A549 (cell line): ENCODE measurements at regions not wholly inside any gene's neighbourhood (a gene's known extent, or its start where the extent isn't known, plus 50 kb on each side); places are given as distances from the start of the nearest gene placed in this dataset.

ENCODE experiments used
- BCL3 ChIP-seq: fragments of >200 bp; sonication (Bioruptor Twin); formaldehyde crosslinking; IDR thresholded peaks from 3 replicates; pipeline ENCODE4 v1.6.1; 2016
- BHLHE40 ChIP-seq: IDR thresholded peaks from 2 replicates; pipeline ENCODE4 v1.6.1; 2012; ENCODE audit warnings: low read depth, low read length, inconsistent platforms
- CEBPB ChIP-seq, 2 experiments: fragments of >200 bp in 1 of 2; sonication (Bioruptor Twin) in 1 of 2; formaldehyde crosslinking in 1 of 2; IDR thresholded peaks; 2 replicates each; pipeline ENCODE4 v1.6.1; 2012 to 2016
- CTCF ChIP-seq: fragments of >200 bp; sonication (Bioruptor Twin); formaldehyde crosslinking; IDR thresholded peaks from 3 replicates; pipeline ENCODE4 v1.5.1; 2016
- ELK1 ChIP-seq: fragments of 150-350 bp; IDR thresholded peaks from 2 replicates; pipeline ENCODE4 v1.6.1; 2014; ENCODE audit warnings: low read depth, mild to moderate bottlenecking, low read length
- EP300 ChIP-seq, 2 experiments: fragments of >200 bp; sonication (Bioruptor Twin); formaldehyde crosslinking; IDR thresholded peaks; 2 replicates in 1 of 2; 3 replicates in 1 of 2; pipeline ENCODE4 v1.6.1; 2016 to 2017
- FOSL2 ChIP-seq, 2 experiments: fragments of 450-650 bp in 1 of 2; fragments of >200 bp in 1 of 2; sonication (Bioruptor Twin) in 1 of 2; formaldehyde crosslinking; IDR thresholded peaks; 2 replicates each; pipeline versions ENCODE4 v1.5.0 to v1.6.1; 2016 to 2020; ENCODE audit warnings: mild to moderate bottlenecking in 1 of 2, moderate library complexity in 1 of 2
- HOXA7 ChIP-seq: fragments of 250-450 bp; sonication (Bioruptor Pico); IDR thresholded peaks from 2 replicates; pipeline ENCODE4 v1.5.0; 2020; ENCODE audit warnings: mild to moderate bottlenecking, moderate library complexity
- HOXB13 ChIP-seq: fragments of 250-450 bp; sonication (Bioruptor Pico); IDR thresholded peaks from 2 replicates; pipeline ENCODE4 v1.5.0; 2020; ENCODE audit warnings: low read depth, mild to moderate bottlenecking, moderate library complexity
- MAZ ChIP-seq: fragments of 150-350 bp; IDR thresholded peaks from 2 replicates; pipeline ENCODE4 v1.6.1; 2014; ENCODE audit warnings: antibody characterized with exemption, low read depth, low read length, borderline replicate concordance
- POLR2A ChIP-seq: IDR thresholded peaks from 2 replicates; pipeline ENCODE4 v1.6.1; 2012; ENCODE audit warnings: mild to moderate bottlenecking, low read length

- TF ChIP-seq EP300 (IDR thresholded peaks at IDR 0.05) (no peak), CEBPB (IDR thresholded peaks at IDR 0.05) (no peak), HOXB13 (no peak), CTCF (no peak), MAZ (no peak), BHLHE40 (no peak), HOXA7 (CRISPR knock-in tag) (no peak), ELK1 (no peak), POLR2A (no peak), BCL3 (no peak), FOSL2 (IDR thresholded peaks at IDR 0.05) (no peak), FOSL2 (CRISPR knock-in tag; IDR thresholded peaks at IDR 0.05) (no peak)
These were observed 206.3 kb upstream of the KLF14 start for GRCh38 chr7:130940326-130940725.
